ENCODE measurements at regions not wholly inside any gene's neighbourhood (a gene's known extent, or its start where the extent isn't known, plus 50 kb on each side); places are given as distances from the start of the nearest gene placed in this dataset.

DNA sequence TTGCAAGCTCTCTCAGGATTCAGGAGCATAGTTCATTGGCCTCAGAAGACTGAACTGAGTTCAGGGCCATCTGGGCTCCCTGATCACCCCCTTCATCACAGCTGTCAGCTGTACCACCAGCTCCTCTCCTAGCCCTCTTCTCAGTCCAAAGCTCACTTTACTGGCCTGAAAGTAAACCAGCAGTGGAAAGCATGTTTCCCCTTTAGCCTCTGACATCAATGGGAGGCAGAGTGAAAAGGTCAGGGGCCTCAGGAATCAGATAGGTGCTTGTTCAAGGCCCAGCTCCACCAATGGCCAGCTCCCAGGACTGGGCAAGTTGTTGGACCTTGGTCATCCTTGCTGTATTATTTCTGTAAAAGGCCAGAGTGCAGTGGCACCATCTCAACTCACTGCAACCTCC is 223.4 kb downstream of the TLE3 start:
- TF ChIP-seq, protein P1, sequence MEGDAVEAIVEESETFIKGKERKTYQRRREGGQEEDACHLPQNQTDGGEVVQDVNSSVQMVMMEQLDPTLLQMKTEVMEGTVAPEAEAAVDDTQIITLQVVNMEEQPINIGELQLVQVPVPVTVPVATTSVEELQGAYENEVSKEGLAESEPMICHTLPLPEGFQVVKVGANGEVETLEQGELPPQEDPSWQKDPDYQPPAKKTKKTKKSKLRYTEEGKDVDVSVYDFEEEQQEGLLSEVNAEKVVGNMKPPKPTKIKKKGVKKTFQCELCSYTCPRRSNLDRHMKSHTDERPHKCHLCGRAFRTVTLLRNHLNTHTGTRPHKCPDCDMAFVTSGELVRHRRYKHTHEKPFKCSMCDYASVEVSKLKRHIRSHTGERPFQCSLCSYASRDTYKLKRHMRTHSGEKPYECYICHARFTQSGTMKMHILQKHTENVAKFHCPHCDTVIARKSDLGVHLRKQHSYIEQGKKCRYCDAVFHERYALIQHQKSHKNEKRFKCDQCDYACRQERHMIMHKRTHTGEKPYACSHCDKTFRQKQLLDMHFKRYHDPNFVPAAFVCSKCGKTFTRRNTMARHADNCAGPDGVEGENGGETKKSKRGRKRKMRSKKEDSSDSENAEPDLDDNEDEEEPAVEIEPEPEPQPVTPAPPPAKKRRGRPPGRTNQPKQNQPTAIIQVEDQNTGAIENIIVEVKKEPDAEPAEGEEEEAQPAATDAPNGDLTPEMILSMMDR (IDR thresholded peaks at IDR 0.05), result no peak
- TF ChIP-seq POLR2A (IDR thresholded peaks at IDR 0.05), result no peak
